ENCODE measurements at regions not wholly inside any gene's neighbourhood (a gene's known extent, or its start where the extent isn't known, plus 50 kb on each side); places are given as distances from the start of the nearest gene placed in this dataset.

- TF ChIP-seq SALL1 (CRISPR knock-in tag; IDR thresholded peaks at IDR 0.05): no peak
Observed at GRCh38 chr4:3689576-3690550, 76.3 kb upstream of the ADRA2C start (continued).

GRCh38 chr4:3689006-3689405 is 77.2 kb upstream of the ADRA2C start:
- Histone ChIP-seq H4K20me1 (ENCODE audit: insufficient read depth, low read length) (no peaks in the 10 kb centered on the region), H3K36me3 (replicated peaks in 1 of 2; ENCODE audit: control insufficient read depth in 1 of 2, insufficient read depth in 2 of 2, low read length in 2 of 2) (no peaks in the 10 kb centered on the region), H3K9ac (ENCODE audit: insufficient read depth, low read depth, low read length) (no peak overlapping the region), H3K4me2 (ENCODE audit: low read depth, low read length) (no peak overlapping the region), H2AFZ (ENCODE audit: low read length) (no peak overlapping the region), H3K27me3 (ENCODE audit: control insufficient read depth in 1 of 2, insufficient read depth in 2 of 2, low read length in 2 of 2) (peaks cover 5 to 60% of the 10 kb centered on the region in 2 experiments), H3K27ac (ENCODE audit: extremely low read length, insufficient read depth, low read length) (no peak overlapping the region), H3K79me2 (ENCODE audit: insufficient read depth, low read length) (no peaks in the 10 kb centered on the region), H3K9me3 (ENCODE audit: low read length) (no peaks in the 10 kb centered on the region), H3K4me3 (replicated peaks in 1 of 3; ENCODE audit: insufficient read depth in 1 of 3, low read depth in 2 of 3, low read length in 3 of 3) (no peak overlapping the region), H3K4me1 (ENCODE audit: insufficient read depth, low read length) (no peaks in the 10 kb centered on the region)
- DNase-seq (ENCODE audit: low spot score): no peak
- 75% methylated on average over 9 of the region's 21 CpGs for WGBS (ENCODE audit: low lambda C conversion rate)
- ATAC-seq: no peak
- CTCF ChIA-PET (ENCODE audit: low intra/inter-chr PET ratio, low total read pairs): no interaction called here
- FAIRE-seq: no peak
- in situ Hi-C loops (cut with HindIII; ENCODE audit: extremely low pct_ligation_motif_present, low pct_unique_long_range_greater_than_20kb) (no loop called here), intact Hi-C loops (cut with micrococcal nuclease; ENCODE audit: unreplicated experiment) (no loop called here)
- no TSS peak for BruUV-seq (replicated peaks)
- TF ChIP-seq MAF1 (CRISPR knock-in tag; IDR thresholded peaks at IDR 0.05; ENCODE audit: borderline replicate concordance): no peak
- TF ChIP-seq, protein P1, sequence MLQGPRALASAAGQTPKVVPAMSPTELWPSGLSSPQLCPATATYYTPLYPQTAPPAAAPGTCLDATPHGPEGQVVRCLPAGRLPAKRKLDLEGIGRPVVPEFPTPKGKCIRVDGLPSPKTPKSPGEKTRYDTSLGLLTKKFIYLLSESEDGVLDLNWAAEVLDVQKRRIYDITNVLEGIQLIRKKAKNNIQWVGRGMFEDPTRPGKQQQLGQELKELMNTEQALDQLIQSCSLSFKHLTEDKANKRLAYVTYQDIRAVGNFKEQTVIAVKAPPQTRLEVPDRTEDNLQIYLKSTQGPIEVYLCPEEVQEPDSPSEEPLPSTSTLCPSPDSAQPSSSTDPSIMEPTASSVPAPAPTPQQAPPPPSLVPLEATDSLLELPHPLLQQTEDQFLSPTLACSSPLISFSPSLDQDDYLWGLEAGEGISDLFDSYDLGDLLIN (CRISPR knock-in tag; IDR thresholded peaks at IDR 0.05; ENCODE audit: borderline replicate concordance): no peak
- TF ChIP-seq, protein P2, sequence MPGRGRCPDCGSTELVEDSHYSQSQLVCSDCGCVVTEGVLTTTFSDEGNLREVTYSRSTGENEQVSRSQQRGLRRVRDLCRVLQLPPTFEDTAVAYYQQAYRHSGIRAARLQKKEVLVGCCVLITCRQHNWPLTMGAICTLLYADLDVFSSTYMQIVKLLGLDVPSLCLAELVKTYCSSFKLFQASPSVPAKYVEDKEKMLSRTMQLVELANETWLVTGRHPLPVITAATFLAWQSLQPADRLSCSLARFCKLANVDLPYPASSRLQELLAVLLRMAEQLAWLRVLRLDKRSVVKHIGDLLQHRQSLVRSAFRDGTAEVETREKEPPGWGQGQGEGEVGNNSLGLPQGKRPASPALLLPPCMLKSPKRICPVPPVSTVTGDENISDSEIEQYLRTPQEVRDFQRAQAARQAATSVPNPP (CRISPR knock-in tag; IDR thresholded peaks at IDR 0.05): no peak
- no peak for TF ChIP-seq MED8 (CRISPR knock-in tag; IDR thresholded peaks at IDR 0.05; ENCODE audit: insufficient replicate concordance)
- no peak for TF ChIP-seq CCDC6 (CRISPR knock-in tag; IDR thresholded peaks at IDR 0.05)
- no peak for TF ChIP-seq SRSF9 (IDR thresholded peaks at IDR 0.05; ENCODE audit: borderline replicate concordance, insufficient read depth, low read depth, low read length, poor library complexity, severe bottlenecking)
- TF ChIP-seq ZNF333 (CRISPR knock-in tag; IDR thresholded peaks at IDR 0.05; ENCODE audit: borderline replicate concordance): no peak
- TF ChIP-seq MXI1 (IDR thresholded peaks at IDR 0.05; ENCODE audit: borderline replicate concordance, low read depth, low read length): no peak
- TF ChIP-seq, protein P3, sequence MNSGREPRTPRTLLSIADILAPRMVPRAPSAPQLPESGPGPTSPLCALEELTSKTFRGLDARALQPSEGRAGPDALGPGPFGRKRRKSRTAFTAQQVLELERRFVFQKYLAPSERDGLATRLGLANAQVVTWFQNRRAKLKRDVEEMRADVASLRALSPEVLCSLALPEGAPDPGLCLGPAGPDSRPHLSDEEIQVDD (CRISPR knock-in tag; IDR thresholded peaks at IDR 0.05; ENCODE audit: borderline replicate concordance): no peak
- no peak for TF ChIP-seq TBX3 (IDR thresholded peaks at IDR 0.05; ENCODE audit: borderline replicate concordance)
- POLR2A ChIA-PET: no interaction called here
